ENCODE measurements at regions not wholly inside any gene's neighbourhood (a gene's known extent, or its start where the extent isn't known, plus 50 kb on each side); places are given as distances from the start of the nearest gene placed in this dataset.

DNA sequence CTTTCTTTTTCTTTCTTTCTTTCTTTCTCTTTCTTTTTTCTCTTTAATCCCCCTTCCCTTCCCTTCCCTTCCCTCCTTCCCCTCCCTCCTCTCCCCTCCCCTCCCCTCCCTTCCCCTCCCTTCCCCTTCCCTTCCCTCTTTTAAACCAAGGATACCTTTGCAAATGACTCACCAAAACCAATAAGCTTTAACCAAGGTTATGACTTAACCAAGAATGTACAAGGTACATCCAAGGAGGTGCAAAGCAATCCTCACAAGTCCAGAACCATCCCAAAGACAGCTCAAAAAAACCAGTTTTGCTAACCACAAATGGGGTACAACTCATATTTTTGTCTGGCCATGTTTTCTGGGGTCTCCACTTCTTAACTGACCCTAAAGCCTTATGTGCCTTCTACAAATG is 174.7 kb upstream of the PPP1R2C start:
- intact Hi-C loops (cut with micrococcal nuclease): no loop called here
- Mint-ChIP-seq H3K27me3 (ENCODE audit: insufficient read depth) (no peaks in the 10 kb centered on the region), H3K27ac (no peak overlapping the region), H3K9me3 (no peaks in the 10 kb centered on the region), H3K4me3 (no peak overlapping the region), H3K36me3 (ENCODE audit: low read depth) (no peaks in the 10 kb centered on the region), H3K4me1 (ENCODE audit: low read depth) (peaks cover 20% of the 10 kb centered on the region)
- DNase-seq (ENCODE audit: low spot score): no peak

- no peaks in the 10 kb centered on the region for H3K27me3 Mint-ChIP-seq (ENCODE audit: insufficient read depth)
- DNase-seq (ENCODE audit: low spot score): no peak
- no peaks in the 10 kb centered on the region for H3K36me3 Mint-ChIP-seq (ENCODE audit: low read depth)
- intact Hi-C loops (cut with micrococcal nuclease): no loop called here
- no peaks in the 10 kb centered on the region for H3K9me3 Mint-ChIP-seq
- H3K27ac Mint-ChIP-seq: no peak overlapping the region
- peaks cover 8% of the 10 kb centered on the region for H3K4me1 Mint-ChIP-seq (ENCODE audit: low read depth)
- H3K4me3 Mint-ChIP-seq: no peak overlapping the region
Measured at GRCh38 chrX:42954880-42955279, 176.9 kb upstream of the PPP1R2C start.

DNA sequence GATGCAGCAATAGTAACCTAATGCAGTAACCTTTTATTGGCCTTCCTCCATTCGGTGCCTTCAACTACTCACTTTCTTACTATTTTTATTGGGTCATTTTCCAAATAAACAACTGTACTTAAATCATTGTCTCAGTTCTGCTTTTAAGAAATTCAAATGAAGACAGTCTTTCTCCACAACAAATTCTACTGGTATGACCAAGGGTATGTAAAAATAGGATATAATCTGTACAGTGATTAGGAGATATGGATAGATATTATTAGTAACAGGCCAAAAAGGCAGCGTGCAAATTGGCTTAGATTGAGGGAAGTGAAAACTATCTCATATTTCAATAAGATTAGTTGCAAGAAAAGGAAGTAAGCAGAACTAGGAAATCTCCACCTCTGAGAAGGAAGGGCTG is 177.4 kb upstream of the PPP1R2C start:
- Mint-ChIP-seq H3K27ac (no peak overlapping the region), H3K4me3 (no peak overlapping the region), H3K36me3 (ENCODE audit: low read depth) (no peaks in the 10 kb centered on the region), H3K9me3 (no peaks in the 10 kb centered on the region), H3K27me3 (ENCODE audit: insufficient read depth) (no peaks in the 10 kb centered on the region), H3K4me1 (ENCODE audit: low read depth) (peaks cover 8% of the 10 kb centered on the region)
- DNase-seq (ENCODE audit: low spot score): no peak
- intact Hi-C loops (cut with micrococcal nuclease): no loop called here

DNA sequence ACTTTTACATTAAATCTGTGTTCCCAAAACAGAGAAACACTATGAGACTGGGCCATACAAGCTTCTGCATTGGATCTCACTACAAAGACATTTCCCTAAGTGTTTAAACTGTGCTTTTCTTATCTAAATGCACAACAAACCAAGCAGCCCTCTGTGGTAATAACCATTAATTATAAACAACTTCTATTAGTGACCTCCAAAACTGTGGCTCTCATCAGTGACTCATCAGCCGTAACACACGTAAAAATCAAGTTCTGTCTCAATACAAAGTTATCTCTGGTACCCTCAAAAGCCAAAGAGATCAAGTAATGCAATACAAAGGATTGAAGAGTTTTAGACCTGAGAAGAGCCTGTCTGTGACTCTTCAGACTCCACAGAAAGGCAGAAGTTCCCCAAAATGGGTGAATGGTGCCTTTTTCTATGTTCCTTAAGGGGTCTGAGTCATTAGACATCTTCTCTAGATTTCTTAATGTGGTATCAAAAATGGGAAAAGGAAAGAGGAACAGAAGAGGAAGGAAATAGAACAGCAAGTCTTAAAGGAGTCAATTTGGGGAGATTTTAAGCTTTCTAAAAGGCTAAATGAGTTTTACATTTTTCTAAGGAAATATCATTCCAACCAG is 189.8 kb upstream of the PPP1R2C start:
- Mint-ChIP-seq H3K36me3 (ENCODE audit: low read depth) (no peaks in the 10 kb centered on the region), H3K27me3 (ENCODE audit: insufficient read depth) (no peaks in the 10 kb centered on the region), H3K9me3 (no peaks in the 10 kb centered on the region), H3K4me3 (no peak overlapping the region), H3K27ac (no peak overlapping the region), H3K4me1 (ENCODE audit: low read depth) (no peaks in the 10 kb centered on the region)
- DNase-seq (ENCODE audit: low spot score): no peak
- intact Hi-C loops (cut with micrococcal nuclease): no loop called here

- DNase-seq (ENCODE audit: low spot score): no peak
- H3K4me3 Mint-ChIP-seq: no peak overlapping the region
- H3K36me3 Mint-ChIP-seq (ENCODE audit: low read depth): no peaks in the 10 kb centered on the region
- no peaks in the 10 kb centered on the region for H3K27me3 Mint-ChIP-seq (ENCODE audit: insufficient read depth)
- H3K9me3 Mint-ChIP-seq: no peaks in the 10 kb centered on the region
- H3K27ac Mint-ChIP-seq: no peak overlapping the region
- intact Hi-C loops (cut with micrococcal nuclease): no loop called here
- peaks cover 5% of the 10 kb centered on the region for H3K4me1 Mint-ChIP-seq (ENCODE audit: low read depth)
Measured at GRCh38 chrX:42973321-42973720, 195.4 kb upstream of the PPP1R2C start.

DNA sequence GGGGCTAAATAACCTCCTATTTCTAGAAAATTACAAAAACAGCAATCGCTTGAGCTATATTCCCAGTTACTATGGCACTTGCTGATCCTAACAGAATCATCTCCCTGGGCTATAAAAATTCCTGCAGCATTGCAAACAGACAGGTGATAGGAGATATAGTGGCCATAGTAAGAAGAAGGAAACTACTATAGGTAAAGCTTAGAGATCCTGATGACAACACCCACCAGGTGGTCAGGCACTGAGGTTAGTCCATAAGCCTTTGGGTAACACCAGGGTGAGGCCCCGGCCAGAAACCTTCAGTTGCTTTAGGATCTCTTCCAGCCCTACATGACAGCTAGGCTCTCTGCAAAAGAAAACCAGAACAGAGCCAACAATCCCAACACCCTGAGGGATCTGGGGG is 197.9 kb upstream of the PPP1R2C start:
- Mint-ChIP-seq H3K9me3 (no peaks in the 10 kb centered on the region), H3K27ac (no peak overlapping the region), H3K4me3 (no peak overlapping the region), H3K4me1 (ENCODE audit: low read depth) (peaks cover 5% of the 10 kb centered on the region), H3K27me3 (ENCODE audit: insufficient read depth) (no peaks in the 10 kb centered on the region), H3K36me3 (ENCODE audit: low read depth) (no peaks in the 10 kb centered on the region)
- no peak for DNase-seq (ENCODE audit: low spot score)
- intact Hi-C loops (cut with micrococcal nuclease): no loop called here

- intact Hi-C loops (cut with micrococcal nuclease): no loop called here
- H3K27ac Mint-ChIP-seq: no peak overlapping the region
- H3K27me3 Mint-ChIP-seq (ENCODE audit: insufficient read depth): no peaks in the 10 kb centered on the region
- H3K4me3 Mint-ChIP-seq: no peak overlapping the region
- no peaks in the 10 kb centered on the region for H3K36me3 Mint-ChIP-seq (ENCODE audit: low read depth)
- no peak for DNase-seq (ENCODE audit: low spot score)
- H3K4me1 Mint-ChIP-seq (ENCODE audit: low read depth): peaks cover 5% of the 10 kb centered on the region
- H3K9me3 Mint-ChIP-seq: no peaks in the 10 kb centered on the region
Measured at GRCh38 chrX:42976746-42977366, 198.9 kb upstream of the PPP1R2C start.

DNA sequence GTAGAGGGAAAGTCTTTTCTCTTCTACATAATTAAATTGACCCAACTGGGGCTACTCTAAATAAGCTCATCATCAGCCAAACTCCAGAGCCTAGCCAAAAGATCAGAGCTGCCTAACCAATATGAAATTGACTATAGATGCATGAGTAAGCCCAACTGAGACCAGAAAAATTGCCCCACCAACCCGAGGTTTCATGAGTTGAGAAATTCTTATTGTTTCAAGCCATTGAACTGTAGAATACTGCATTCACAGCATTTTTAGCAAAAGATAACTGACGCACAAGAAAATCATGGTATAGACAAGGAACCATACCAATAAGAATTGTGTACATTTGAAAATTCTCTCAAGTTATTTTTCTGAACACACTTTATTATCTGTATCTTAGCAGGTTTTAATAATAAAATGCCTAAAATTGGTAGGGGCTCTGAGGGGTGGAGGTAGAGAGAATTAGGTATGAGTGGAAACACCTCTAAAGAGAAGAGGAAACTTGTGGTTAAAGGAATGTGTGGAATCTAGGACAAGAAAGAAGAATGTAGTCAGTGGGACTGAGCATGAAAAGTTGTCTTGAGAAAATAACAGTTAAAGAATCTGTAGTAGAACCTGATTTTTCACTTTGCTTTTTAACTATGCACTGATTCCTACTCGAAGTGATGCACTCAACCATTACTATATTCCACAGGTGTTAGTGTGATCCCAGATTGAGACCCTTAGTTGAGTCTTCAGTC is 200.9 kb upstream of the PPP1R2C start:
- DNase-seq (ENCODE audit: low spot score): no peak
- intact Hi-C loops (cut with micrococcal nuclease): no loop called here
- Mint-ChIP-seq H3K9me3 (peaks cover under 1% of the 10 kb centered on the region), H3K27ac (no peak overlapping the region), H3K4me3 (no peak overlapping the region), H3K36me3 (ENCODE audit: low read depth) (no peaks in the 10 kb centered on the region), H3K27me3 (ENCODE audit: insufficient read depth) (no peaks in the 10 kb centered on the region), H3K4me1 (ENCODE audit: low read depth) (peaks cover 5% of the 10 kb centered on the region)

DNA sequence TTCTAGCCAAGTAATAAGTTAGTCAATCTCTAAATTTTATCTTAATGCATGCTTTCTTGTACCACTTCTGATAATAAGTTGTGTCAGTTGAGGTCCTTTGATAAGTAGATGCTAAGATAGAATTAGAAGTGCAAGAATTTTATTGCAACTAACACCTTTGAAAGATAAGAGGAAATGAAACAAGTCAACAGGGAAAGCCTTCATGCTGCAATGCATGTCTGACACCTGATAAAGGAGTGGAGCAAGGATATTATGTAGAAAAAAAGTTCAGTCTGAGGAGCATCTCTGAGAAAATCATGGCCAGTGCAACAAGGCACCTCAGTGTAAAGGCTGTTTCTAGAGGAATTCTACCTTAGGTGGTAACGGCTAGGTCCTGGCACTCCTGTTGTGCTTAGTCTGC is 210.7 kb upstream of the PPP1R2C start:
- Mint-ChIP-seq H3K9me3 (peaks cover 4% of the 10 kb centered on the region), H3K4me3 (no peak overlapping the region), H3K27ac (no peak overlapping the region), H3K27me3 (ENCODE audit: insufficient read depth) (no peaks in the 10 kb centered on the region), H3K4me1 (ENCODE audit: low read depth) (no peaks in the 10 kb centered on the region), H3K36me3 (ENCODE audit: low read depth) (no peaks in the 10 kb centered on the region)
- intact Hi-C loops (cut with micrococcal nuclease): no loop called here
- DNase-seq (ENCODE audit: low spot score): no peak

DNA sequence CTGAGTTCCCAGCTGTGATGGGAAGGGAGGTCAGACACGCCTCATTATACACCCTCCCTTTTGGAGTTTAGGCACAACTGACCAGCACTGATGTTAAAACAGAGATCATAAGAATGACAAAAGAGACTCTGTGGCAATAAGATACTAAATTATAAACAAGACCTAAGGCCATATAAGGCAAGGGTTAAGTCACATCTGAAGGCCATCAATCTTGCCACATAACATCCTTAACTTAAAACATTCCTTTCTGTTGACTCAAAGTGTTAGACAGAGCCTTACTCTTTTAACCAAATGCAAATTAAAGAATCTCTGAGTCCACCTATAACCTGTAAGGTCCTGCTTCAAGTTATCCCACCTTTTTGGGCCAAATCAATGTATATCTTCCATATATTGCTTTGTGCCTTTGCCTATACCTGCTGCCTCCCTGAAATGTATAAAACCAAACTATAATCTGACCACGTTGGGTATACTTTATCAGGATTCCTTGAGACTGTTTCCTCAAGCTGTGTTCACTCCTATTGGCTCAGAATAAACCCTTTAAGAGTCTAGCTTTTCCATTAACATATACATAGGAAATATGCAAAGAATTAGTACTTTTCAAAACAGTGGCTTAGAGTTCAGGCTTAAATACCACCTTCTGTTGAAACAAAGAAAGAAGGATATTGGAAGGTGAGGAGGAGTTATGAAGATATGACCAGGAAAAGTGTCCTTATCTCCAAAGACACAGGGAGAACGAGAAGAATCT is 214.4 kb upstream of the PPP1R2C start:
- no peaks in the 10 kb centered on the region for H3K27me3 Mint-ChIP-seq (ENCODE audit: insufficient read depth)
- H3K4me3 Mint-ChIP-seq: no peak overlapping the region
- intact Hi-C loops (cut with micrococcal nuclease): no loop called here
- H3K27ac Mint-ChIP-seq: no peak overlapping the region
- no peaks in the 10 kb centered on the region for H3K4me1 Mint-ChIP-seq (ENCODE audit: low read depth)
- no peaks in the 10 kb centered on the region for H3K9me3 Mint-ChIP-seq
- DNase-seq (ENCODE audit: low spot score): no peak
- H3K36me3 Mint-ChIP-seq (ENCODE audit: low read depth): no peaks in the 10 kb centered on the region

DNA sequence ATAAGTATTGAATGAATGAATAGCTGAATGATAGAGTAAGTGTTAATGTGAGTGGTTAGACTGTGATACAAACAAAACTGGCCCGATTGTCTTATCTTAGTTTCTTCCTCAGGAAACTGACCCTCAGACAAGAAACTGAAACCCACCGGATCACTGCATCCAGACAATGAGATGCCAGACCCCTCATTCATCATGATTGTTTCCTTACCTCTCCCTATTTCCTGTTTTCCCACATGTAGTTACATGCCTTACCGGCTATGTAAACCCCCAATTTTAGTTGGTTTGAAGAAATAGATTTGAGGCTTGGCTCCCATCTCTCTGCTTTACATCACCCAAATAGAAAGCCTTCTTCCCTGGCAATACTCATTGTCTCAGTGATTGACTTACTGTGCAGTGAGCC is 218.9 kb upstream of the PPP1R2C start:
- Mint-ChIP-seq H3K4me3 (no peak overlapping the region), H3K9me3 (no peaks in the 10 kb centered on the region), H3K27me3 (ENCODE audit: insufficient read depth) (no peaks in the 10 kb centered on the region), H3K27ac (no peak overlapping the region), H3K4me1 (ENCODE audit: low read depth) (no peaks in the 10 kb centered on the region), H3K36me3 (ENCODE audit: low read depth) (no peaks in the 10 kb centered on the region)
- DNase-seq (ENCODE audit: low spot score): no peak
- intact Hi-C loops (cut with micrococcal nuclease): no loop called here

DNA sequence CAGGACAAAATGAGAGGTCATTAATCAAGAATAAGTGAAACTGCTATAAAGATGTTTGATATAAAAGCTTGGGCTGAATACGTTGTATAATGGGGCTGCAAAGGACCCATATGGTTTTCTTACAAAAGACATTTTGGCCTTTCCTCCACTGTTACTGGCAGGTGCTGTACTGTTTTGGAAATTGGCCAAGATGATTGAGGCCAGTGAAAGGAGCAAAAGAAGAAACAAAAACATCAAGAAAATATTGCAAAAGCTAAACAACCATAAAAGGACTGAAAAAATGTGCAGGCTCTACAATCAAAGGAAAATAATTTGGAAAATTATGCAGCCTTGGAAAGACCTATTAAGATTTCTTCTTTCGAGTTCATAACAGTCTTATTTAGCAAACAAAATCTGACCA is 222.2 kb upstream of the PPP1R2C start:
- DNase-seq (ENCODE audit: low spot score): no peak
- no peak overlapping the region for H3K4me3 Mint-ChIP-seq
- intact Hi-C loops (cut with micrococcal nuclease): no loop called here

More for the DNA sequence above, 222.2 kb upstream of the PPP1R2C start:
- Mint-ChIP-seq H3K27me3 (ENCODE audit: insufficient read depth) (no peaks in the 10 kb centered on the region), H3K4me1 (ENCODE audit: low read depth) (no peaks in the 10 kb centered on the region), H3K27ac (no peak overlapping the region), H3K36me3 (ENCODE audit: low read depth) (no peaks in the 10 kb centered on the region), H3K9me3 (no peaks in the 10 kb centered on the region)
